Cardiac septum (tissue), 1 donor: ENCODE measurements at regions not wholly inside any gene's neighbourhood (a gene's known extent, or its start where the extent isn't known, plus 50 kb on each side); places are given as distances from the start of the nearest gene placed in this dataset.

Source experiments
- DNase-seq: peaks from one replicate; pipeline ENCODE4 v3.0.0-alpha.2; 2020; ENCODE audit warnings: low spot score
- intact Hi-C: fragments of 100-400 bp; cut with DNase I; formaldehyde crosslinking; loops from one replicate; pipeline ENCODE4 v1.14.0; 2022
- donor health status: DM: no; HTN: no; CAD: no.

DNA sequence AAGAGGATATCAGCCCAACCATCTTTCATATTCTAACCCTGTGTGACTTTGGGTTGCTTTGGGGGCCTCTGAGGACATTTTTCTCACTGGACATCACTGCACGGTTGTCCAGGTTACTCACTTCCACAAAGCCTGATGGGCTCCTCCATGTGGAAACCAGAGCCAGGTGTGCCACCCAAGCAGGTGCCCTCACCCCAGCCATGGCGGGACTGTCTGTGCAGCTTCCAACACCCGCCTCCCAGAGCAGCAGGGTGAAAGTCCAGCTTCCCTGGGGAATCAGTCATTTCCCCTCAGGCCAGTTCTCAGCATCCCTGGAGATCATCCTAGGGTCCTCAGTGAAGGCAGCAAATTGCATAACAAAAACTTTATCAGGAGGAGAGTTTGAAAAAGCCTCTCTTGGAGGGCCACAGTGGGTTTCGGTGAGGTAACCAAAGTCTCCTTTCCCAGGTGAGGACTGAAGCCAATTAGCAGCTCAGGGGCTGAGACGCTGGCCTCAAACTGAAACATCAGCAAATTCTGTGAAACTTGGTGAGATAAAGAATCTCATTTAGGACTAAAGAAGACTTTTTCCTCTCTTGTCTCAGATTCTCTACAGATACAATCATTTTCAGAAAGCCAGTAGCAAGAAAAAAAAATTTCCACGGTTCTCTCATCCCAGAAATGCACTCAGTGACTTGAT lies 289.6 kb upstream of the CDH4 start:
- intact Hi-C loops, result no loop called here
- no peak for DNase-seq

DNA sequence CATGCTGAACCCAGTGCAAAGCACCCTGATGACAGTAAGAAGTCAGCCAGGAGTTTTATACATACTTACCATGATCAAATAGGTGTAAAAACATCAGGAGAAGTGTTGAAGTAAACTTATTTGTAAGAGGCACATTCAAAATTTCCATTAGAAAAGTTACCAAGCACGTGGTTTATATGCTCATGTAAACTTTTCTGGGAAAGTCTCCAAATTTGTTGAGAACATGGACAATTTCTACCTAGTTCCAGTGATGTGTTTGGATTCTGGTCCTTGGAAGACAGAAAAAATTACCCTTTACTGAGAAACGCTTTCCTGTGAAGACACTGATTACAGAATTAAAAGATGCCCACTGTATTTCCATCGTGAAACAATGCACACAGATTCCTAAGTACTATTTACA lies 288.9 kb upstream of the CDH4 start:
- intact Hi-C loops, result no loop called here
- no peak for DNase-seq

DNA sequence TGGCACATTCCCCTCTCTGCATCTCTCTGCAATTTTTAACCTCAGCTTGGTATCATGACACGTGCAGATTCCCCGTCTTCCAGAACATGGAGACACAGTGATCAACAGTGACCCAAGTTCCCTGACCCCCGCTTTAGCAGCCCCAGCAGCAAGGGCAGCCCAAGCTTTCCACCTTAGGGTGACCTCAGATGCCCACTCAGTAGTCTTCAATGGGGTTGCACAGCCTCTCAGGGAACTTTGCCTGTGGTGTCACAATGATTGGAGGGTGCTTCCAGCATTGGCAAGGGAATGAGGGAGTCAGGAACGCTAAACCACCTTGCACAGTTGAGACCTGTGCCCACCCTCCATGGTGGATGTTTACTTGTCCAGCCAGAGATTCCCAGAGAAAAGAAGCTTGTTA lies 287.1 kb upstream of the CDH4 start:
- intact Hi-C loops, result no loop called here
- DNase-seq, result no peak

DNA sequence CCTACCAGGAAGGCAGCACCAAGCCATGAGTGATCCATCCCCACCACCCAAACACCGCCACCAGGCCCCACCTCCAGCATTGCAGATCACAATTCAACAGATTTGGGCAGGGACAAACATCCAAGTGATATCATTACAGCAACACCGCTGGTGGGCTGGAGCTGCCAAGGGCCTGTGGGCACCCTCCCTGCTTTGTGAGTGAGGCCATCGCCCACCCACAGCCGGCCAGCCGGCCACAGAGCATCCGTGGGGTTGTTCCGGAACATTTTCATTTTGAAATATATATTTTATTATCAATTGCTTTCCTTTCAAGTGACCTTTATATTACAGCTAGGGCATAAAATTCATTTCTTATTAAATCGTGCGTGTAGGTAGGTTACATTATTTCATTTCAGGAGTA lies 286.0 kb upstream of the CDH4 start:
- intact Hi-C loops, result no loop called here
- no peak for DNase-seq

DNA sequence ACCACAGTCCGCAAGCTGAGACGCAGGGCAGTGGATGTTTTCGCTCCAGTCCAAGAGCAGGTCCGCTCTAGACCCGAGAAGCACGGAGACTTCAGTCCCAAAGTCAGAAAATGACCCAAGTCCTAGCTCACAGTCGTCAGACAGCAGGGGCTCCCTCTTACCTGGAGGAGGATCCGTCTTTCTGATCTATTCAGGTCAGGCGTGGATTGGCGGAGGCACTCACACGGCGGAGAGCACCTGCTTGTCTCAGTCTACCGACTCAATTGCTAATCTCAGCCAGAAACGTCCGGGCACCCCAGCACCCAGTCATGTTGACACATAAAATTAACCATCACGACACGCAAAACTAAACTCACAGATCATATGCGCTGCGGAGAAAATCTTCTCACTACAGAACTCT lies 285.3 kb upstream of the CDH4 start:
- DNase-seq, result no peak
- intact Hi-C loops, result no loop called here

DNA sequence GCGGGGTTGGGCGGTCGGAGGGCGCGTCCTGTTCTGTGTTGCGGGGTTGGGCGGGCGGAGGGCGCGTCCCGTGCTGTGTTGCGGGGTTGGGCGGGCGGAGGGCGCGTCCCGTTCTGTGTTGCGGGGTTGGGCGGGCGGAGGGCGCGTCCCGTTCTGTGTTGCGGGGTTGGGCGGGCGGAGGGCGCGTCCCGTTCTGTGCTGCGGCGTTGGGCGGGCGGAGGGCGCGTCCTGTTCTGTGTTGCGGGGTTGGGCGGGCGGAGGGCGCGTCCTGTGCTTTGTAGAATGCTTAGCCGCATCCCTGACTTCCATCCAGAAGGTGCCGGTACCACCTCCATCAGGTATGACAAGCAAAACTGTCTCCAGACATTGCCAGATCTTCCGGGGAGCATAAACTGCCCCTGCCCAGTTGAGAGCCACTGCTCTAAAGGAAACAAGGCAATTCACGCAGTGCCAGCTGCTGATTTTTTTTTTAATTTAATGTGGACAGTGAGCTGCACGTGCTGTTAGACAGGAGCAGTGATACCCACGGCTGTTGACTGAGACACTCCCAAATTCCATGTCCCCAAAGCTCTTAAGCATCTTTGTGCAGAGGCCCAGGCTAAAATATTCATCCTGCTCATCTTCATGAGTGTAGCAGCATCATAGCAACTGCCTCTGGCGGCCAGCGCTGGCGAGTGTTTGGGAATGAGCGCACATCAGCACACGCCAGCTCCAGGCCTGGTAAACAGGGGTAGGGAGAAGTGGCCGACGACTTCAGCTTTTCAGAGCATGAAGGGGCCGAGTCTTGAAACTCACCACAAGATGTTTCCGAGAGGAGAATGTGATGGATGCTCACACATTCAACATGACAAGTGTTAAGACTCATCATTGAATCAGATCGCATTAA lies 284.4 kb upstream of the CDH4 start:
- intact Hi-C loops, result no loop called here
- DNase-seq, result no peak

DNA sequence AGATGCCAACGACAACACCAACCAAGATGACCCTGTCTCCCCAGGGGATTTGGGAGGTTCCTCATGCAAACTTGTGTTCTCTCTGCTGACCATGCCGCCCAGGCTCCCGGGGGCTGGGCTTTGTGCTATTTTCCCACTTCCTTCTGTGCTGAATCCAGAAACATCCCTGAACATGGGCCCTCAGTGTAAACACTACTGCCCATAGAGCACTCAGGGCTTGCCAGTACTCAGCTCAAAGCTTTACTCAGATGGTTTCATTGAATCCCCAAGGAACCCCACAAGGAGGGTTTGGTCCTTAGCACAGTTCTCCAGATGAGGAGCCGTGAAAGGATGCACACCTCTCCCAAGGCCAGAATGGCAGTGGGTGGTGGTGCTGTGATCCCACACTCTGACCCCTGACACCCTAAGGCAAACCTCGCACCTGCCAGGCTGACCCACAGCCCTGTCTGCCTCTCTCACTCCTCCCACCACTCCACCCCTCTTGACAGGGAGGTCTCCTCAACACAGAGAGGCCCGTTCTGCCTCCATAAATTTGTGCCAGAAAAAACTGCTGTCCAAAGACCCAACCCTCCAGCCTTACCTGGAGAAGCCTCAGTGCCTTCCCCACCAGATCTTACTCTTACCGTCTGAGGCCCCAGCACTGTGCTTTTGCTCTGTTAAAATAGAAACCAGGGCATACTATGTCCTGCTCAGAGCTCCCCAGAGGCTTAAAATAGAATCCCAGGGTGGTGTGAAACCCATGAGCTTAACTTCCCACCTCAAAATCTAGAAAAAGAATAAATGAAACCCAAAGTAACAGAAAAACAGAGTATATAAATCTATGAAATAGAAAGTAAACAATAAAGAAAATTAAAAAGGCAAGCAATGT lies 283.0 kb upstream of the CDH4 start:
- intact Hi-C loops, result no loop called here
- no peak for DNase-seq

DNA sequence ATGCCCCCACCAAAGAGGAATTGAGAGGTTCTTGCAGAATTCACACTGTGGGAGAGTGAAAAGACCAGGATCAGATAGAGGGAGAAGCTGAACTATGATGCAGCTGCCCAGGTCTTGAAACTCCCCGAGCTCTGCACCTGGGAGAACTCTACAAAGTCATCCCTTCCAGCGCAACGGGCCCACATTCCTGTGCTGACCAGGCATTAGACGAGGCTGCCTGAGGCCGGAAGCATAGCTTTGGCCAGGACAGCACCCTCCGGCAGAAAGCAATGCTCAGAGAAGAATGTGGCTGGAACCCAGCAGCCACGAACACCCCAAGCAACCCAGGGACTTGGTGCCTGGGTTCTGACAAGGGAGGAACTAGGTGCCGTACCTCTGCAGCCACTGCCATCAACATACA lies 281.5 kb upstream of the CDH4 start:
- intact Hi-C loops, result no loop called here
- DNase-seq, result no peak

DNA sequence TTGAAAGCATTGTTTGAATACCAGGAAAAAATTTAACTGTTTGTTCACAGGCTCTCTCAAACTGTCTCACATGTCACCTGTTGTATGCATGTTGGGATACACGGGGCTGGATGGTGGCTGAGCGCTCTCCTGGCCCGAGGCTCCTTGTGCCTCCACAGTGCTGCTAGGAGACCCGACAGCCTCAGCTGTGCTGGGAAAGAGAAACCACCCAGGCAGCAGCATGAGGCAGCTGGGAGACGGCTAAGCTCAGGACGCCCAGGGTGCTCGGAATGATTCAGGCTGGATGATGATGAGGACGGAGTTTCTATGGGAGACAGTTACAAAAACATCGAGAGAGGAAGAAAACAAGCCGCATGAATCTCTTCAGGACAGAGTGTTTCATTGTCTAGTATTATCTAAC lies 278.0 kb upstream of the CDH4 start:
- no peak for DNase-seq
- intact Hi-C loops, result no loop called here

DNA sequence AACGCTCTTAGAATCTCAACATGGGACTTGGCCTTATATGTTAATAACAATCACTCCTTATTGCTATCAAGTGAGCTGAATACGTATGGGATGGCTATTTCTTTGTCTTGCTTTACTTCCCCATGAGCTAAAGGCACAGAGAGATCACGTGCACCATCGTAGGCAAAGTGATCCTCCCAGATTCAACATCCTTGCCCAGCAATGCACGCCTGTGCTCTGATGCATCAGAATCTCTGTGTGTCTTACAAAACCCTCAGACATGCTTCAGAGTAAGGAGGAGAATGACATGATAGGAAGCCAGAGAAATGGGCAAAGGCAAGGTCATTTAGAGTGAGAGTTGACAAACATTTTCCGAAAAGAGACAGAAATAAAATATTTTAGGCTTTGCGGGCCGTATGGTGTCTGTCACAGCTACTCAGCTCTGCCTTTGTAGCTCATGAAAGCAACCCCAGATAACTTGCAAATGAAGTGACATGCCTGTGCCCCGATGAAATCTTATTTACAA lies 277.6 kb upstream of the CDH4 start:
- DNase-seq, result no peak
- intact Hi-C loops, result no loop called here

DNA sequence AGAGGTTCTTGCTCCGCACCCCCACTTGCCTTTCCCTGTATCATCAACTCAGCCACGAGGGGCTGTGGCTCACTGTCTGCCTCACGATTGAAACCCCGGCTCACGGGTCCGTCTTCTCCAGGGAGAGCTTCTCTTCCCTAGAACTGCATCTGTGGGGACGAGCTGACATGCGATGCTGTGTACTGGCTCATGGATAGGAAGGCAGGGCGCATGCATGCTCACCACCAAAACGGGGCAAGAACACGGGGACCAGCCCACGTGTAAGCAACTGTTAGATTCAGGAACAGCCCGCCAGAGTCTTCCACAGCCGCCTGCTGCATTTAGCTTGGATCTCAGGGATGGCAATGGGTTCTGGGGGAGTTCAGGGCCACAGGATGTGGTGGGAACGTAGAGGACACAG lies 275.9 kb upstream of the CDH4 start:
- intact Hi-C loops, result no loop called here
- no peak for DNase-seq

DNA sequence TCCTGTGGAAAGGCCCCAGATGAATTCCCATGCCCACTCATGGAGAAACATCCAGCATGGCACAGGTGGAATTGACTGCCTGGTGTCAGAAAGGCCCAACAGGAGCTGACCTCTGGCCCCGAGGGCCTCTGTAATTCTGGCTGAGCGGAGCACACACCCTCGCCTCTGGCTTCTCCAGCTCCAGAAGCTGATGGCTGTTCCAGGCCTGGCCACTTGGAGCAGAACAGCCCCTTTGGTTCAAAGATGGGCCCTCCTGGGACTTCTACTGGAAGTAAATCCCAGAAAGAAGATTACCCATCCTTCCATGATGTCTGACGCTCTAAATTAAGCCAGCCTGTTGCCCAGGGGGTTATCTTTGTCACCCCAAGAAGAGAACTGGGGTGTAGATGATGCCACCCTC lies 275.1 kb upstream of the CDH4 start:
- no peak for DNase-seq
- intact Hi-C loops, result no loop called here

DNA sequence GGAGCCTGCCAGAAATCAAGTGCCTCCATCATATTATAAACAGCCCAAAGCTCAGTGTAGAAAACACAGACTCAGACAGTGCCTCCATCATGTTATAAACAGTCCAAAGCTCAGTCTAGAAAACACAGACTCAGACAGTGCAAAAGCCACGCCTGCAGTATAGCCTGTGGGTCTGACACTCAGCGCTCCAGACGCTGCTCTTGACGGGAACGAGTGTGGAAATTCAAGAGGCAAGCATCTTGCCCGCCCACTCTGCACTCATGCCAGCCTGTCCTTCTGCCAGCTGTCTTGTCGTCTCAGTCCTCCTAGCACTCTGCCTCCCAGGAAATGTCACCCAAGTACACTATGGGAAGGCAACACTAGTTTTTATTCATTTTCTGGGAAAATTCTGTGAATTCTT lies 274.2 kb upstream of the CDH4 start:
- DNase-seq, result no peak
- intact Hi-C loops, result no loop called here

DNA sequence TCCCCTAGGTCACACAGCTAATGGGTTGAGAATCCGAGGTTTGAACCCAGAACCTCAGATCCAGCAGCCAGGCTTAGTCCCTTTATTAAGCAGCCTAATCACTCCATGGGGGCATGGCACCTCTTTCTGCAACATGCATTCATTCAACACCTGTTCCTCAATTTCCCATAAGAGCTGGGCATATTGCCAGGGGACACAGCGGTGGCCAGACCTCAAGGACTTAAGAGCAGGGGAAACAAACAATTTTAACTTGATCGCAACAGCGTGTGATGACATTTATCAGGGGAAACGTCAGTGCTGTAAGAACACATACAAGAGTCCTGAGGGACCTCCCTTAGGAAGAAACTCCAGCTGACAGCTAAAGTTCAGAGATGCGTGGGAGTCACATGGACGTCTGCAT lies 267.4 kb upstream of the CDH4 start:
- intact Hi-C loops, result no loop called here
- no peak for DNase-seq

DNA sequence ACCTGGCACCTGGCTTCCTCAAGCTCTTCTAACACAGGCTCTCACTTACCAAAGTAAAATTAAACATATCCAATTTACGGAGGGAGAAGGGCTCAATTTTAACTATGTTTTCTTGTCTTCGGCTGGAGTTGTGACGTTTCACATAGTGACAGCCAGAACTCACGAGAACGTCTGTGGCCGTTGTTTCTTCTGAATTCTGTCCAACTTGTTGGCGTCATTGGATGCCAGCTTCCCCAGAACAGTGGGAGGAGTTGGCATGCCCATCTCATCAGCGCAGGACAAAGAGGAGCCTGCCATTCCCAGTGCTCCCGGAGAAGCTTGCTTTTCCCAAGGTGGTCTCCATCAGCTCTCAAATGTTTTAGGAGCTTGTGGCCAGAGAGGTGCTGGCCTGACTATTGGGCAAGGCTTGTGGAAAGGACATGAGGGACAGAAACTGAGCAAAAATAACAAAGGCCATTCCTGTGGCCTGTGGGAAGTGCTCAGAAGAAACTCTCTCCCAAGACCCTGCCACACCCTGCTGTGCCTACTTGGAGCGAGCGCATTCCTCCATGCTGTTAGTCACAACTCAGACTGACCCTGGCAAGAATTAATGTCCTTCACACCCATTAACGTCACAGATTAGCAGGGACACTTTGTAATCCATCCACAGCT lies 265.4 kb upstream of the CDH4 start:
- no peak for DNase-seq
- intact Hi-C loops, result no loop called here

DNA sequence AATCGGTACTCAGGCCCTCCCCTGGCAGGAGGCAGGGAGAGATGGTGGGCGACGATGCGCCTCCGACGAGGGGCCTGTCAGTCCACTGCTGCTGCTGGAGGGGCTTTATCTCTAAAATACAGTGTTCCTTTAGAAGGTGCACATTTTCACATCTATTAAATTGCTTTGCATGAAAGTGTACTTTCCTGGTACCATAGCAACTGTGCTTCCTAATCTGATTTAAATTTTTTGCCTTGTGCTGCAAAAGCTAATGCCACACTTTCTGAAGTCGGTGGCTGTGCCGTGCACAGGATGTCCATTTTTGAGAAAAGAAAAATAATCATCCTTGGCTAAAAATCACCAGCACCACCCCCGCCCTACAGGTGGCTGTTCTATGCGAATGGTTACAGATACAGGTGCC lies 262.0 kb upstream of the CDH4 start:
- intact Hi-C loops, result no loop called here
- DNase-seq, result no peak

DNA sequence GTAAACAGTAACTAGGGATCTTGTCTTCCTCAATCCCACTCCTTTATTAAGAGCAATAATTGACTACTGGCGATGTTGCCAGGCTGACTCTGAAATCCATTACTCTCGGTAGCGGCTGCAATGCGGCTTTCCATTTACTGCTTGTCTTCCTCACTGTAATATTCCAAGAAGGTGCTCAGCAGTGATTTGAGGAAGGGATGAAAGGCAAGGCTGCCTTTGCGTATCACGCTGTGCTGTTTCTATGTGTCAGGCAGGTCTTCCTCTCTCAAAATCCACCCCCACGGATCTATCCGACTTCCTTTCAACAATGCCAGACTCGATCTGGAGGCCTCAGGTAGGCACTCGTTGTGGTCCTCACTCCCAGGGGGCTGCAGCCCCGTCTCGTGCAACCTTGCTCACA lies 261.4 kb upstream of the CDH4 start:
- no peak for DNase-seq
- intact Hi-C loops, result no loop called here

DNA sequence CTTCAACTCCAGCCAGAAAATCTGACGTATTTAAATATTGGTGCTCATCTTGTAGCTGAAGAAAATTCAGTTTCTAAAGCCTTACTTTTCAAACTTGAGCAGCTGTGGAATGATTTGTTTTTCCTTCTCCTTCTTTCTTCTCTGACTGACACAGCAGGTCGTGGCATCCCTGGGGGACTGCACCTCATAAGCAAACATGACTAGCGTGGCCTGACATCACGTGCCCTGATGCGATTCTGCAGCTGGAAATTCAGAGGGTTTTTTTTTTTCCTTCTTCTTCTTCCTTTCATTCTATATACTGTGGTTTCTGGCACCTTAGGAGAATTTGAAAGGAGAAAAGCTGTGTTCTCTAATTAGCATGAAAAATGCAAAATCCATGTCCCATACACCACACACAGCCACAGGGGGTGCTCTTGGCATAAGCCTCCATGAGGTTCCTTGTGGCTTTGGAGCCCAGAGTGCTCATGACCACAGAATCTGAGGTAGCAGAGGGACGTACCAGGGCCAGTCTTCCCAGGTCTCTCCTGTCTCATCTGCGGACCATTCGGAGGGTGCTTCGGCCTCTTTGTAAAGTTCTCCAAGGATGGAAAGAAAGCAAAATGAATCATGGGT lies 258.5 kb upstream of the CDH4 start:
- no peak for DNase-seq
- intact Hi-C loops, result no loop called here

DNA sequence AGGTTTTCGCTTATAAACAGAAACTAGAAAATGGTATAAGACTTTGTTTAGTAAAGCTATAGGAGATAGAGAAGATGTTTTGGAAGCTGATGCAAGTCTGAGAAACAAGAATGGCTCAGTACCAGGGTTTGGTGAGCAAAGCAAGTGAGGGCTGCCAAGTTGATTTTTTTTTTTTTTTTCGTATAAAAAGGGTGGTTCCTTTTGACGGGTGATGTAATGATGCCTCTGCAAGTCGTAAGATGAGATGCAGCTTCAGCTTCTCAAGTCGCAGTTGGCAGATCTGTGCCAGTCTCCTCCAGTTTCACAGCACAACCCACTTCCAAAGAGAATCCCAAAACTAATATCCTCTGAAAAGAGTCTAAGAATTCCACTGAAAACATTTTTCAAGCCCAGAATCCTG lies 252.8 kb upstream of the CDH4 start:
- no peak for DNase-seq
- intact Hi-C loops, result no loop called here
